HFF-Myc (cell line): ENCODE measurements at regions not wholly inside any gene's neighbourhood (a gene's known extent, or its start where the extent isn't known, plus 50 kb on each side); places are given as distances from the start of the nearest gene placed in this dataset.

Experiments
- DNase-seq: peaks from one replicate; pipeline ENCODE4 v3.0.0-alpha.2; 2011; ENCODE audit warnings: low read depth; ENCODE audit errors: extremely low read depth
- H3K4me3 ChIP-seq: replicated peaks from 2 replicates; pipeline ENCODE4 v1.5.1; 2011; ENCODE audit warnings: low read depth, mild to moderate bottlenecking, control low read depth, low read length
- TF ChIP-seq, protein P1 (sequence below): IDR thresholded peaks from 2 replicates; pipeline ENCODE4 v1.5.1; 2012; ENCODE audit warnings: mild to moderate bottlenecking, low read depth, low read length, control low read depth; ENCODE audit errors: missing control alignments

DNA sequence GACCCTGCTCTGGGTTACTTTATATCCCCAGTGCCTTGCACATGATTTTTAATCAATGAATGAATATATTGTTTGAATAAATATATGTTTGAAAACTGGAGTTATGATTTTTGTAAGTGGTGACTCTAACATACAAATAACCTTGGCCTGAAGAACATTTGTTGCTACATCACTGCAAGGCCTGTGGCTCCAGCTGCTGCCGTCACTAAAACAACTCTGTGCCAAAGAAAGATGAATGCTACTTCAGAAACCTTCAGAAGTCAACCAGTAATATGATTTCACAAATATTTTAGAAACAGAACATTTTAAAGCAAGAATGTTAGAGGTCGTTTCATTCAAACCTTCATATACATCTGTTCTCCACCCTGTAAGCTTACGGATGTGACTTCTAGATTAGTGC is 60.6 kb upstream of the SEC16B start:
- TF ChIP-seq, protein P1, sequence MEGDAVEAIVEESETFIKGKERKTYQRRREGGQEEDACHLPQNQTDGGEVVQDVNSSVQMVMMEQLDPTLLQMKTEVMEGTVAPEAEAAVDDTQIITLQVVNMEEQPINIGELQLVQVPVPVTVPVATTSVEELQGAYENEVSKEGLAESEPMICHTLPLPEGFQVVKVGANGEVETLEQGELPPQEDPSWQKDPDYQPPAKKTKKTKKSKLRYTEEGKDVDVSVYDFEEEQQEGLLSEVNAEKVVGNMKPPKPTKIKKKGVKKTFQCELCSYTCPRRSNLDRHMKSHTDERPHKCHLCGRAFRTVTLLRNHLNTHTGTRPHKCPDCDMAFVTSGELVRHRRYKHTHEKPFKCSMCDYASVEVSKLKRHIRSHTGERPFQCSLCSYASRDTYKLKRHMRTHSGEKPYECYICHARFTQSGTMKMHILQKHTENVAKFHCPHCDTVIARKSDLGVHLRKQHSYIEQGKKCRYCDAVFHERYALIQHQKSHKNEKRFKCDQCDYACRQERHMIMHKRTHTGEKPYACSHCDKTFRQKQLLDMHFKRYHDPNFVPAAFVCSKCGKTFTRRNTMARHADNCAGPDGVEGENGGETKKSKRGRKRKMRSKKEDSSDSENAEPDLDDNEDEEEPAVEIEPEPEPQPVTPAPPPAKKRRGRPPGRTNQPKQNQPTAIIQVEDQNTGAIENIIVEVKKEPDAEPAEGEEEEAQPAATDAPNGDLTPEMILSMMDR = no peak
- H3K4me3 ChIP-seq = no peak overlapping the region
- DNase-seq = no peak

DNA sequence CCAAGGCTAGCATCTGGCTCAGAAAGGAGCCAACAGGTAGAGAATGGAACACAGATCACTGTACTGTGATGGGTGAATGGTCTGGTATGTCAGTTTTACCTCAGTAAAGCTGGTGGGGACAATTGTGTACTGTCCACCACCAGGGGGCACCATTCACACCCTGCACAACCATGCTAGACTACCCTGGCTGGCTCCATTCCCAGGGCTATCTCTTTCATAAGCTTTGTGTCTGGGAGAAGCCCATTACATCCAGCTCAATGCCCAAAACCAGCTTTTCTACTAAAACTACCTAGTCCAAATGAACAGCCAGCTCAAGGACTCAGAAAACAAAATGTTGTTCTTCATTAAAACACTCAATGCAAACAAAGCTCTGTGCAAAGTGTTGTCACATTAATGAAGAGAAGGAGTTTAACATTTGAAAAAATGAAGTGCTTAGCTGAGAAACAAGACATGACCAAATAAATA is 62.0 kb upstream of the RASAL2 start:
- DNase-seq = peak; percentile 86
- H3K4me3 ChIP-seq = no peak overlapping the region
- TF ChIP-seq, protein P1 = peak; percentile 88

DNA sequence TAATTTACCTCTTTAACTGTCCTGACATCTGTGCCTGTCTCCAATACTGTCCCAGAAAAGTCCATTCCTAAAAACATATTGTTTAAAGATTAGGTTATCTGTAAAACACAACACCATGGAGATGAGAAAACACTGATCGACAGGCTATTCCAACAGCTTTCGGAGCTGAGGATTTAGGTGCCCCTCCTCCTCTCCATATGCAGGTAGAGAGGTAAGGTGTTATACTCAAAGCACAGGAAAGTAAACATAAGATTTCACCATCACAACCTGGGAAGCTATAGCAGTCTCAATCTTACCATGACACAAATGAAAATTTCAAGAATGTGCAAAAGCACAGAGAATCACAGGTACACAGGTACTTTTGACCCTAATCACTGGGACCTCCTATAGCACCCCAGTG is 60.9 kb upstream of the RASAL2 start:
- TF ChIP-seq, protein P1 = no peak
- H3K4me3 ChIP-seq = no peak overlapping the region
- no peak for DNase-seq

DNA sequence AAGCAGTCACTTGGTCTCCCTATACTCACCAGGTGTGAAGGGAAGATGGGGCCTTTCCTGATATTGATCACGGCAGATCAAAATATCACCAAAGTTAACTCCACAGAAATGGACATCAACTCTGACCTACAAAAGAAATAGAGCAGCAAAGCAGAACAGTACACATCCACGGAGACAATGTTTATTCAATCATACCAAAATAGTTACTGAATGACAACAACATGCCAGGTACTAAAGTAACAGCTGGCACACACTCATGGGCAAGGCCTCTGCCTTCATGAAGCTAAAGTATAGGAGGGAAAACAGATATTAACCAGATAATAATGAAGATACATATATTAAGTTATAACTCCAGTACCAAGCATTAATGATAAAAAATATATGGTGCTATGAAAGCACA is 59.2 kb upstream of the RASAL2 start:
- H3K4me3 ChIP-seq = no peak overlapping the region
- TF ChIP-seq, protein P1 = no peak
- DNase-seq = no peak

DNA sequence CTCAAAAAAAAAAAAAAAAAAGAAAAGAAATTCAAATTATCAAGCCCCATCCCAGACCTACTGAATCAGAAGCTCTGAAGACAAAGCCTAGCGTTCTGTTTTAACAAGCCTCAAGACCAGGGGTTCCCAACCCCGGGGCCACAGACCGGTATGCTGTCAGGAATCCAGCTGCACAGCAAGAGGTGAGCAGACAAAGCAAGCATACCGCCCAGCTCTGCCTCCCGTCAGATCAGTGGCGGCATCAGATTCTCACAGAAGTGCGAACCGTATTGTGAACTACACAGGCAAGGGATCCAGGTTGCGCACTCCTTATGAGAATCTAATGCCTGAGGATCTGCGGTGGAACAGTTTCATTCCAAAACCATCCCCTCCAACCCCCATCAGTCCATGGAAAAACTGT is 57.8 kb upstream of the RASAL2 start:
- no peak for DNase-seq
- H3K4me3 ChIP-seq = no peak overlapping the region
- TF ChIP-seq, protein P1 = no peak

DNA sequence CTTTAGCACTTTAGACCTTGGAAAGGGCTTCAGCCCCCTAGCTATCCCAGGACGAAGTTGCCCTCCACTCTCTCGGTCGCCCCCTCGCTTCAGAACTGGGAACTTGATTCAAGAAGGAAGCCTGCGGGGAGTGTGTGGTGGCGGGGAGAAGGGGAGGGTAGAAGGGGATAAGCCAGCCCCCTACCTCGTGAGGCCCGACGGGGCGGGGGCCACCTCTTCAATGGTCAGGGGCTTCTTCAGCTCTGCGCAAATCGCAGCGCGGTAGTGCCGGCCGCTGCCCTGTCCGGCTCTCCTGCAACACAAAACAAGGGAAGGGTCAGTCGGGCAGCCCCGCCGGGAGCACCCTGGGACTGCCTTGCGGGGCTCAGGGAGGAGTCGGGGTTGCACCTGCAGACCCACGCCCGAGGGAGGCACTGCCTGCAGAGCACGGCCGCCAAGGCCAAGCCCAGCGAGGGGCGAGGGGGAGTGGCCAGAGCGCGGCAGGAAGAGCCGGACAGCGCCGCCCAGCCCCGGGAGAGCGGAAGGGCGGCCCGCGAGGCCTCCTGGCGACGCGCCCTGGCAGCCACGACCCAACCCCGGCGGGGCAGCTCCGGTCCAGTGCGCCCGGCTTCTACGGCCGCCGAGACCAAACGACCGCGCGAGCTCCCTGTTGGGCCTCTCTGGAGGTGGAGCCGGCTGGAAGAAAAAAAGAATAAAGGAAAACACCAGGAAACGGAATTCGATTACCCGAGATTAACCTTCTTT is 56.2 kb upstream of the RASAL2 start:
- H3K4me3 ChIP-seq = peak overlapping the region; percentile 54
- peak; percentile 16 for DNase-seq
- TF ChIP-seq, protein P1 = no peak
